GM19025 (cell line): ENCODE measurements at regions not wholly inside any gene's neighbourhood (a gene's known extent, or its start where the extent isn't known, plus 50 kb on each side); places are given as distances from the start of the nearest gene placed in this dataset.

Experiments
- ATAC-seq: cut with Tn5 transposase; IDR thresholded peaks from one replicate; pipeline ENCODE4 v1.9.1; 2021; ENCODE audit warnings: mild to moderate bottlenecking, low read depth, moderate library complexity; ENCODE audit not compliant: unreplicated experiment

GRCh38 chr13:50712881-50713280 lies 130.6 kb downstream of the DLEU7 start:
- ATAC-seq, result no peak

- ATAC-seq, result no peak
Measured at GRCh38 chr13:50713523-50714248, 129.8 kb downstream of the DLEU7 start.

- no peak for ATAC-seq
Measured at GRCh38 chr13:50714891-50715290, 128.6 kb downstream of the DLEU7 start.

- ATAC-seq, result no peak
Measured at GRCh38 chr13:50715402-50716146, 127.9 kb downstream of the DLEU7 start.

- no peak for ATAC-seq
Measured at GRCh38 chr13:50720861-50721671, 122.4 kb downstream of the DLEU7 start.

GRCh38 chr13:50721672-50721992 lies 121.9 kb downstream of the DLEU7 start:
- ATAC-seq, result no peak

- no peak for ATAC-seq
Measured at GRCh38 chr13:50722440-50723125, 120.9 kb downstream of the DLEU7 start.

- ATAC-seq, result no peak
Measured at GRCh38 chr13:50724438-50724837, 119.1 kb downstream of the DLEU7 start.

- no peak for ATAC-seq
Measured at GRCh38 chr13:50724913-50725312, 118.6 kb downstream of the DLEU7 start.

GRCh38 chr13:50726164-50726563 lies 117.3 kb downstream of the DLEU7 start:
- ATAC-seq, result no peak

GRCh38 chr13:50729177-50729576 lies 114.3 kb downstream of the DLEU7 start:
- ATAC-seq, result no peak

GRCh38 chr13:50730496-50731351 lies 112.8 kb downstream of the DLEU7 start:
- ATAC-seq, result no peak

GRCh38 chr13:50731400-50731799 lies 112.1 kb downstream of the DLEU7 start:
- ATAC-seq, result no peak

GRCh38 chr13:50732712-50733111 lies 110.8 kb downstream of the DLEU7 start:
- no peak for ATAC-seq

GRCh38 chr13:50733392-50733791 lies 110.1 kb downstream of the DLEU7 start:
- no peak for ATAC-seq

- ATAC-seq, result no peak
Measured at GRCh38 chr13:50735071-50735470, 108.4 kb downstream of the DLEU7 start.

- ATAC-seq, result no peak
Measured at GRCh38 chr13:50740052-50740741, 103.3 kb downstream of the DLEU7 start.

- ATAC-seq, result no peak
Measured at GRCh38 chr13:50742353-50742752, 101.1 kb downstream of the DLEU7 start.

GRCh38 chr13:50742968-50743367 lies 100.5 kb downstream of the DLEU7 start:
- no peak for ATAC-seq
